ENCODE measurements at regions not wholly inside any gene's neighbourhood (a gene's known extent, or its start where the extent isn't known, plus 50 kb on each side); places are given as distances from the start of the nearest gene placed in this dataset.

DNA sequence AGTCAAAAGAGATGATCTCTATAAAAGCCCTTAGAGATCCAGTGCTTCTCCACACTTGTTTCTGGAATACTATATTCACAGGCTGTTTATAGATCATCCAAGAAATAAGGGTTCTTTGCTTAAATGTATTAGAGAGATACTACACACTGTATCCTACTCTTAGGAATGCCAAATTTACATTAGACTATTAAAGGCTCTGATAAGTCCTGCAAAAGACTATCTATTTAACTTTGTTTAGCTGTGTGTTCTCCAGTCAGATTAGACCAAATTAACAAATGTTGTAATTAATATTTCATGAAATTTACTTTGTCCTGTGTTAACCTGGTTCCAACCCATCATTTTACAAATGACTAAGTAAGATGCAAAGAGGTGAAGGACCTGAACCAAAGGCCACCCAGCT is 260.5 kb upstream of the ZIC3 start:
- Histone ChIP-seq H3K4me3 (no peak overlapping the region), H3K36me3 (no peaks in the 10 kb centered on the region), H3K4me1 (no peaks in the 10 kb centered on the region), H3K27me3 (ENCODE audit: low read depth) (no peaks in the 10 kb centered on the region), H3K27ac (replicated peaks) (no peak overlapping the region), H3K9me3 (replicated peaks) (no peaks in the 10 kb centered on the region)
- no peak for TF ChIP-seq CTCF (IDR thresholded peaks at IDR 0.05; ENCODE audit: borderline replicate concordance)
- intact Hi-C loops (cut with micrococcal nuclease): no loop called here
- no peak for DNase-seq

DNA sequence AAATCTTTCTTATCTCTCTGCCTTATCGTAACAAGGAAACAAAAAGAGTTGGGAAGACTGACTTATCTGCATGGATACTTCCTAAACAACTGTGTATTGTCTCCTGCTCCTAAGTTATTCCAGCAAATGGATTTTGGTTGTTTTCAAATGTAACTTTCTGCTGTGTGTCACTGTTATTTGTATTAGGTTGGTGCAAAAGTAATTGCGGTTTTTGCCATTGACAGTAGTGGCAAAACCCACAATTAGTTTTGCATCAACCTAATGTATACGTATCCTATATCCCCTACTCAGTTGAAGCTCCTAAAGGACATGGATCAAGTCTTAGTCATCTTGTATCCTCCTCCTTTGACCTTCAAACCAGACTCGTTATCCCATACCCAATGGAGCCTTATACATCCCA is 263.4 kb upstream of the GPR101 start:
- no peak for TF ChIP-seq CTCF (IDR thresholded peaks at IDR 0.05; ENCODE audit: borderline replicate concordance)

GRCh38 chrX:137290011-137290410 is 256.2 kb upstream of the GPR101 start:
- intact Hi-C loops (cut with micrococcal nuclease): no loop called here
- TF ChIP-seq CTCF (IDR thresholded peaks at IDR 0.05; ENCODE audit: borderline replicate concordance): no peak
- H3K4me1 ChIP-seq: no peaks in the 10 kb centered on the region
- no peak overlapping the region for H3K27ac ChIP-seq (replicated peaks)
- no peaks in the 10 kb centered on the region for H3K27me3 ChIP-seq (ENCODE audit: low read depth)
- DNase-seq: no peak
- no peaks in the 10 kb centered on the region for H3K36me3 ChIP-seq
- no peaks in the 10 kb centered on the region for H3K9me3 ChIP-seq (replicated peaks)
- no peak overlapping the region for H3K4me3 ChIP-seq

More for the DNA sequence above, 263.4 kb upstream of the GPR101 start:
- intact Hi-C loops (cut with micrococcal nuclease): no loop called here
- Histone ChIP-seq H3K27me3 (ENCODE audit: low read depth) (no peaks in the 10 kb centered on the region), H3K27ac (replicated peaks) (no peak overlapping the region), H3K9me3 (replicated peaks) (no peaks in the 10 kb centered on the region), H3K4me3 (no peak overlapping the region), H3K4me1 (no peaks in the 10 kb centered on the region), H3K36me3 (no peaks in the 10 kb centered on the region)
- no peak for DNase-seq

- no peak for DNase-seq
- Histone ChIP-seq H3K4me3 (no peak overlapping the region), H3K36me3 (no peaks in the 10 kb centered on the region), H3K27me3 (ENCODE audit: low read depth) (no peaks in the 10 kb centered on the region), H3K4me1 (no peaks in the 10 kb centered on the region), H3K9me3 (replicated peaks) (no peaks in the 10 kb centered on the region), H3K27ac (replicated peaks) (no peak overlapping the region)
- intact Hi-C loops (cut with micrococcal nuclease): no loop called here
- TF ChIP-seq CTCF (IDR thresholded peaks at IDR 0.05; ENCODE audit: borderline replicate concordance): no peak
Measured at GRCh38 chrX:137287191-137287590, 253.4 kb upstream of the GPR101 start.

DNA sequence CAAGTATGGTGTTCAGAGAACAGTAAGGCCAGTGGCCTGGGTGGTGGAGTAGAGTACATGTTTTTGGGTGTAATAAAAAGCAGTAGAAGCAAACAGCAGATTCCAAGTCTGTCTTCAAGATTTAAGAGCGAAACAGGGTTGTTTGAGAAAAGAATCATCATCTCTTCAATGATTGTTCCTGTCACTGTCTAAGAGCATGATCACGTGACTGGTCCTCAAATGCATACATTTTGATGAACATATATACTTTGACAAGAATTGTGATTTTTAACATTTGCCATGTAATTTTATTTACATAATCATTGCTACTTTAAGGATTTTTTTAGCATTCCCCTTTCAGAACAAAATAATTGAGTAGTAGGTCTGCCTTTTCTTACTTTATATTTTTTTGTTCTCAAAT is 252.6 kb upstream of the GPR101 start:
- Histone ChIP-seq H3K4me3 (no peak overlapping the region), H3K36me3 (no peaks in the 10 kb centered on the region), H3K9me3 (replicated peaks) (no peaks in the 10 kb centered on the region), H3K27ac (replicated peaks) (no peak overlapping the region), H3K4me1 (no peaks in the 10 kb centered on the region), H3K27me3 (ENCODE audit: low read depth) (no peaks in the 10 kb centered on the region)
- no peak for DNase-seq
- TF ChIP-seq CTCF (IDR thresholded peaks at IDR 0.05; ENCODE audit: borderline replicate concordance): no peak
- intact Hi-C loops (cut with micrococcal nuclease): no loop called here

- TF ChIP-seq CTCF (IDR thresholded peaks at IDR 0.05; ENCODE audit: borderline replicate concordance): no peak
- DNase-seq: no peak
- intact Hi-C loops (cut with micrococcal nuclease): no loop called here
- Histone ChIP-seq H3K4me1 (no peaks in the 10 kb centered on the region), H3K4me3 (no peak overlapping the region), H3K9me3 (replicated peaks) (no peaks in the 10 kb centered on the region), H3K36me3 (no peaks in the 10 kb centered on the region), H3K27ac (replicated peaks) (no peak overlapping the region), H3K27me3 (ENCODE audit: low read depth) (no peaks in the 10 kb centered on the region)
Measured at GRCh38 chrX:137278825-137279224, 245.0 kb upstream of the GPR101 start.

Data from left ventricle myocardium inferior (tissue), 1 donor.